Right lobe of liver (tissue), 6 donors: ENCODE measurements at regions not wholly inside any gene's neighbourhood (a gene's known extent, or its start where the extent isn't known, plus 50 kb on each side); places are given as distances from the start of the nearest gene placed in this dataset.

Experiments used
- ATAC-seq, 4 donors: fragments of 200-7000 bp; cut with Tn5 transposase; one replicate each; pipeline ENCODE4 v1.9.1; 2020; ENCODE audit warnings: mild to moderate bottlenecking in 4 of 4, moderate library complexity in 4 of 4
- DNase-seq, 3 donors: peaks; one replicate each; pipeline ENCODE4 v3.0.0-alpha.2; 2020
- H3K27ac ChIP-seq, 3 donors: fragments of 200-600 bp; one replicate each; pipeline ENCODE4 v1.8.0; 2022
- H3K27me3 ChIP-seq, 2 donors: fragments of 200-600 bp; one replicate each; pipeline ENCODE4 v1.8.0; 2022
- H3K36me3 ChIP-seq, 4 donors: fragments of 200-600 bp; sonication (generic) in 1 of 4; one replicate each; pipeline versions ENCODE4 v1.5.1 to v1.8.0; 2017 to 2022; ENCODE audit warnings: control low read depth in 1 of 4
- H3K4me1 ChIP-seq, 4 donors: fragments of 200-600 bp; sonication (generic) in 1 of 4; one replicate each; pipeline versions ENCODE4 v1.5.1 to v1.8.0; 2017 to 2022; ENCODE audit warnings: control low read depth in 1 of 4
- H3K4me3 ChIP-seq, 3 donors: fragments of 200-600 bp; one replicate each; pipeline ENCODE4 v1.8.0; 2022
- H3K9me3 ChIP-seq, 4 donors: fragments of 200-600 bp; sonication (generic) in 1 of 4; one replicate each; pipeline versions ENCODE4 v1.5.1 to v1.8.0; 2017 to 2022; ENCODE audit warnings: control low read depth in 1 of 4
- POLR2A ChIP-seq: fragments of 450-650 bp; IDR thresholded peaks from one replicate; pipeline ENCODE4 v1.6.1; 2017; ENCODE audit warnings: antibody characterized with exemption, mild to moderate bottlenecking
- WGBS: methylation state at CpG from one replicate; pipeline ENCODE4 v1.1.6; 2018; ENCODE audit warnings: low coverage, low lambda C conversion rate; ENCODE audit not compliant: insufficient coverage; ENCODE audit errors: missing lambda C conversion rate; 5-methylcytosine and 5-hydroxymethylcytosine counted together
- intact Hi-C, 2 donors: fragments of 100-400 bp; cut with DNase I; formaldehyde crosslinking; loops; one replicate each; pipeline versions ENCODE4 v1.11.2 to v1.14.1; 2022
- TF ChIP-seq, protein P1 (sequence below), 4 donors: fragments of 200-600 bp in 3 of 4; fragments of 450-650 bp in 1 of 4; IDR thresholded peaks; one replicate each; pipeline versions ENCODE4 v1.5.1 to v1.8.0; 2016 to 2022; ENCODE audit warnings: antibody characterized with exemption in 4 of 4, mild to moderate bottlenecking in 2 of 4
- donor health status: DM: no; HTN: yes; CAD: no.
- donor health status: DM: no; HTN: no; CAD: no.
- donor health status: DM: no; HTN: no; CAD: no.
- donor health status: DM: no; HTN: yes; CAD: no.
- donor health status: DM: no; HTN: yes; CAD: no.

DNA sequence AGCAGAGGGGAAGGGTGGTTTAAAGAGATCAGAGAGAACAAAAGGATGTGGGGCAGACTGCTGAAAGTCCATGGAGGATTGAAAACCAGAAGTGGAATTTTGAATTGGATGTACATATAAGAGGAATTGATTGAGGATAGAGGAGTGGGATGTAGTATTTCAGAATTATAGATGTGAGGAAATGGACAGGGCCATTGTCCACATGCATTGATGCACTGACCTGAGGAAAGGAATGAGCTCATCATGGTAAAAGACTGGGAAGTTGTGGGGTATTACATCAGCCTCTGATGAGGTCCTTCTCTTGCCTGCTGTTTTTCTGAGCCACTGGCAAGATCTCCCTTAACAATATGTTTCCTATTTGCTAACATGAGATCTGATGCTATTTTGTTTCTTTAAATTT lies 365.7 kb upstream of the FANCL start:
- DNase-seq (no peak), ATAC-seq (no peak)
- TF ChIP-seq POLR2A, result no peak
- TF ChIP-seq, protein P1, sequence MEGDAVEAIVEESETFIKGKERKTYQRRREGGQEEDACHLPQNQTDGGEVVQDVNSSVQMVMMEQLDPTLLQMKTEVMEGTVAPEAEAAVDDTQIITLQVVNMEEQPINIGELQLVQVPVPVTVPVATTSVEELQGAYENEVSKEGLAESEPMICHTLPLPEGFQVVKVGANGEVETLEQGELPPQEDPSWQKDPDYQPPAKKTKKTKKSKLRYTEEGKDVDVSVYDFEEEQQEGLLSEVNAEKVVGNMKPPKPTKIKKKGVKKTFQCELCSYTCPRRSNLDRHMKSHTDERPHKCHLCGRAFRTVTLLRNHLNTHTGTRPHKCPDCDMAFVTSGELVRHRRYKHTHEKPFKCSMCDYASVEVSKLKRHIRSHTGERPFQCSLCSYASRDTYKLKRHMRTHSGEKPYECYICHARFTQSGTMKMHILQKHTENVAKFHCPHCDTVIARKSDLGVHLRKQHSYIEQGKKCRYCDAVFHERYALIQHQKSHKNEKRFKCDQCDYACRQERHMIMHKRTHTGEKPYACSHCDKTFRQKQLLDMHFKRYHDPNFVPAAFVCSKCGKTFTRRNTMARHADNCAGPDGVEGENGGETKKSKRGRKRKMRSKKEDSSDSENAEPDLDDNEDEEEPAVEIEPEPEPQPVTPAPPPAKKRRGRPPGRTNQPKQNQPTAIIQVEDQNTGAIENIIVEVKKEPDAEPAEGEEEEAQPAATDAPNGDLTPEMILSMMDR (IDR thresholded peaks at IDR 0.05), result no peak
- no peak overlapping the region for H3K4me3 ChIP-seq
- H3K36me3 ChIP-seq, result no peaks in the 10 kb centered on the region
- no peaks in the 10 kb centered on the region for H3K4me1 ChIP-seq
- intact Hi-C loops, result no loop called here
- no peaks in the 10 kb centered on the region for H3K9me3 ChIP-seq
- no peaks in the 10 kb centered on the region for H3K27me3 ChIP-seq
- H3K27ac ChIP-seq, result no peak overlapping the region

DNA sequence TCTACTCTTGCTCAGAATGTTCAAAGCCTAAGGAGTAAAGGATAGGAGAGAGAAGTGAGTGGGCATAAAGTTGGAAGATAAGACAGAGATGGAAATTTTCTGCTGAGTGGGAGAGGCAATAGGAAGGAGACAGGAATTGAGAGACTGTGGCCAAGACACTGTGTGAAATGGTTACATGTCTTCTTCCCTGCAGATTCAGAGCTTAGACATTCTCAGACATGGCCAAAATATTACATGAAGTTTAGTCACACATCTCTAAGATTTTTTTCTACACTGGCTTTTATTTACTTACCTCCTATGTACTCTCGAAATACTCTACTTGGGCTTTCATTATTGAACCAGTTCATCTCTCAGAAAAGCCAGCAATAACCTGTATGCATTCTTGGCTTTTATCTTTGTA lies 363.0 kb upstream of the FANCL start:
- H3K9me3 ChIP-seq, result no peaks in the 10 kb centered on the region
- intact Hi-C loops, result no loop called here
- ATAC-seq (no peak), DNase-seq (no peak)
- no peak overlapping the region for H3K27ac ChIP-seq
- H3K27me3 ChIP-seq, result no peaks in the 10 kb centered on the region
- 67% methylated on average over 1 of the region's 1 CpG for WGBS
- TF ChIP-seq POLR2A, result no peak
- TF ChIP-seq, protein P1 (IDR thresholded peaks at IDR 0.05), result no peak
- no peaks in the 10 kb centered on the region for H3K4me1 ChIP-seq
- no peaks in the 10 kb centered on the region for H3K36me3 ChIP-seq
- no peak overlapping the region for H3K4me3 ChIP-seq

DNA sequence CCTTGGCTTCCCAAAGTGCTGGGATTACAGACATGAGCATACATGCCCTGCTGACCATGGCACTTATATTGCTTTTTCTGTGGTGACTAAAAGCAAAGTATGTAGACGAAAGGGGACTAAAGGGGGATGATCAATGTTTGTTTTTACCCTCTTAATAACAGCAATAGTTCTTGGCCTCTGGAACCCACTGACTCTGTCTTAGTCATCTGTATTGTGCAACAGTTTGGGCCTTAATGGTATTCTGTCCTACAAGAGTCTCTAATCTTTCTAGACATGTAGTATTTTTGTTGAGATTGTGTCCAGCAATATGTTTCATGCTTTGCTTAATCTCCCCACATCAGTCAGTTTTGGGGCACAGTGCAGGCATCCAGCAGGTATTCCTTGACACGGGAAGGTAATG lies 359.9 kb upstream of the FANCL start:
- Histone ChIP-seq H3K27me3 (no peaks in the 10 kb centered on the region), H3K4me3 (no peak overlapping the region), H3K9me3 (no peaks in the 10 kb centered on the region), H3K36me3 (no peaks in the 10 kb centered on the region), H3K4me1 (no peaks in the 10 kb centered on the region), H3K27ac (no peak overlapping the region)
- intact Hi-C loops, result no loop called here
- WGBS, result 60% methylated on average over 2 of the region's 2 CpGs
- no peak for TF ChIP-seq POLR2A
- no peak for DNase-seq
- ATAC-seq, result no peak

- intact Hi-C loops, result no loop called here
- ATAC-seq, result no peak
These were observed 357.0 kb upstream of the FANCL start for GRCh38 chr2:58598171-58598570.

DNA sequence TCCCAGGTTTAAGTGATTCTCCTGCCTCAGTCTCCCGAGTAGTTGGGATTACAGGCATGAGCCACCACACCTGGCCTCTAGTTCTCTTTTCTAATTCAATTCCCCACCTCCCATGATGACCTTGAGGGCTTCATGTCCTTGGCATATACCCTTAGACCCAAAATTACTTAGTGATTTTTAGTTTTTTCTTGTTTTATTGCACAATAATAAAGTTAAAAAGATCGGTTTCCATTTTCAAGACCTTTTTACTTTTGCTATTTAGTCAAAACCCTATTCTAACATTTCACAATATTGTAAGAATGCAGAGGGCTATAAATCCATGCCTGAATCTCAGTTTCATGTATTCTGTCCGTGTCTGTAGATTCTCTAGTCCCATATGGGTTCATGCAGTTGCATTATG lies 354.6 kb upstream of the FANCL start:
- intact Hi-C loops, result no loop called here

More at GRCh38 chr2:58598171-58598570, 357.0 kb upstream of the FANCL start:
- TF ChIP-seq, protein P1 (IDR thresholded peaks at IDR 0.05), result no peak
- no peak for TF ChIP-seq POLR2A
- Histone ChIP-seq H3K27ac (no peak overlapping the region), H3K9me3 (no peaks in the 10 kb centered on the region), H3K4me3 (no peak overlapping the region), H3K27me3 (no peaks in the 10 kb centered on the region), H3K36me3 (no peaks in the 10 kb centered on the region), H3K4me1 (no peaks in the 10 kb centered on the region)
- DNase-seq, result no peak
- 53% methylated on average over 3 of the region's 3 CpGs for WGBS

More for the DNA sequence above, 354.6 kb upstream of the FANCL start:
- Histone ChIP-seq H3K27ac (no peak overlapping the region), H3K27me3 (no peaks in the 10 kb centered on the region), H3K4me1 (no peaks in the 10 kb centered on the region), H3K9me3 (no peaks in the 10 kb centered on the region), H3K4me3 (no peak overlapping the region), H3K36me3 (no peaks in the 10 kb centered on the region)
- ATAC-seq, result no peak
- 48% methylated on average over 3 of the region's 3 CpGs for WGBS
- TF ChIP-seq POLR2A, result no peak
- TF ChIP-seq, protein P1 (IDR thresholded peaks at IDR 0.05), result no peak
- no peak for DNase-seq
